HCT116 (cell line): ENCODE measurements at regions not wholly inside any gene's neighbourhood (a gene's known extent, or its start where the extent isn't known, plus 50 kb on each side); places are given as distances from the start of the nearest gene placed in this dataset.

ENCODE experiments used
- ATAC-seq: fragments of 200-7000 bp; cut with Tn5 transposase; 2 replicates; pipeline ENCODE4 v1.9.1; 2020; ENCODE audit warnings: mild to moderate bottlenecking, moderate library complexity
- BruUV-seq: library from RNA; stranded (reverse); fragments of 400-500 nt; replicated peaks from 2 replicates; lab custom pipeline; 2021; lab: Mats Ljungman, UMichigan
- CTCF ChIA-PET: fragments of 300-600 bp; sonication (Branson Sonifier 250); formaldehyde crosslinking; loops from one replicate; lab custom pipeline; 2021; ENCODE audit warnings: antibody characterized with exemption; lab: Charles Lee
- POLR2A ChIA-PET: fragments of 300-600, 350-600 bp; sonication (Branson Sonifier 250); formaldehyde crosslinking; loops from one replicate; lab custom pipeline; 2021; ENCODE audit warnings: antibody characterized with exemption; lab: Charles Lee
- RAD21 ChIA-PET, 2 experiments: fragments of 300-600 bp; sonication (Branson Sonifier 250); formaldehyde crosslinking; loops; one replicate each; lab custom pipeline; 2023; ENCODE audit warnings: low total read pairs in 2 of 2; ENCODE audit not compliant: uncharacterized antibody in 2 of 2, unreplicated experiment in 2 of 2, low non-redundant PET in 1 of 2; lab: Charles Lee
- DNase-seq: peaks from one replicate; pipeline ENCODE4 v3.0.0-alpha.2; 2010; ENCODE audit warnings: low read depth, low spot score
- H2AFZ ChIP-seq: fragments of 200-600 bp; shearing (Covaris generic), sonication (generic); 2 replicates; pipeline ENCODE4 v1.6.1; 2017; ENCODE audit warnings: low read depth, mixed run types, mixed read lengths, antibody characterized with exemption, low read length; ENCODE audit not compliant: poor library complexity, severe bottlenecking
- H3K27ac ChIP-seq: 2 replicates; pipeline ENCODE4 v1.5.1; 2012; ENCODE audit warnings: low read depth, low read length
- H3K27me3 ChIP-seq: fragments of 200-600 bp; sonication (generic); 2 replicates; pipeline ENCODE4 v1.6.1; 2016; ENCODE audit warnings: mixed run types, low read length, mixed read lengths; ENCODE audit not compliant: insufficient read depth
- H3K36me3 ChIP-seq, 2 experiments: fragments of 200-500 bp in 1 of 2; fragments of 200-600 bp in 1 of 2; sonication (Bioruptor generic) in 1 of 2; sonication (generic) in 1 of 2; 2 replicates each; pipeline versions ENCODE4 v1.5.1 to v1.6.1; 2014 to 2016; ENCODE audit warnings: low read length in 2 of 2, inconsistent platforms in 1 of 2, mixed read lengths in 1 of 2, mixed run types in 1 of 2; ENCODE audit not compliant: insufficient read depth in 2 of 2, control insufficient read depth in 1 of 2
- H3K4me1 ChIP-seq, 2 experiments: fragments of 200-600 bp in 1 of 2; sonication (generic) in 1 of 2; 2 replicates each; pipeline versions ENCODE4 v1.5.1 to v1.6.1; 2012 to 2017; ENCODE audit warnings: low read length in 2 of 2, inconsistent platforms in 1 of 2, mild to moderate bottlenecking in 1 of 2, mixed read lengths in 1 of 2, mixed run types in 1 of 2, moderate library complexity in 1 of 2; ENCODE audit not compliant: insufficient read depth in 2 of 2, control insufficient read depth in 1 of 2
- H3K4me2 ChIP-seq: fragments of 200-600 bp; sonication (generic); 2 replicates; pipeline ENCODE4 v1.6.1; 2017; ENCODE audit warnings: mixed run types, low read length, mixed read lengths
- H3K4me3 ChIP-seq, 2 experiments: fragments of 200-600 bp in 1 of 2; sonication (generic) in 1 of 2; replicated peaks in 1 of 2; 2 replicates each; pipeline ENCODE4 v1.5.1; 2011 to 2016; ENCODE audit warnings: low read length in 2 of 2, control low read depth in 1 of 2, low read depth in 1 of 2, mild to moderate bottlenecking in 1 of 2, mixed read lengths in 1 of 2, mixed run types in 1 of 2
- H3K79me2 ChIP-seq: fragments of 200-600 bp; sonication (generic); 2 replicates; pipeline ENCODE4 v1.6.1; 2017; ENCODE audit warnings: mild to moderate bottlenecking, mixed run types, low read length, moderate library complexity, mixed read lengths; ENCODE audit not compliant: insufficient read depth
- H3K9ac ChIP-seq: fragments of 200-600 bp; sonication (generic); 2 replicates; pipeline ENCODE4 v1.6.1; 2016; ENCODE audit warnings: low read length, mixed read lengths
- H3K9me2 ChIP-seq: fragments of 200-600 bp; sonication (generic), shearing (Covaris generic); 2 replicates; pipeline ENCODE4 v1.6.1; 2017; ENCODE audit warnings: mixed run types, mild to moderate bottlenecking, moderate library complexity; ENCODE audit not compliant: insufficient read depth
- H3K9me3 ChIP-seq, 2 experiments: fragments of 200-500 bp in 1 of 2; fragments of 200-600 bp in 1 of 2; sonication (Bioruptor generic) in 1 of 2; sonication (generic) in 1 of 2; 2 replicates each; pipeline ENCODE4 v1.6.1; 2014 to 2017; ENCODE audit warnings: low read length in 2 of 2, mixed read lengths in 2 of 2, inconsistent platforms in 1 of 2, low read depth in 1 of 2, mild to moderate bottlenecking in 1 of 2, mixed run types in 1 of 2, moderate library complexity in 1 of 2; ENCODE audit not compliant: control insufficient read depth in 1 of 2, insufficient read depth in 1 of 2
- H4K20me1 ChIP-seq: fragments of 200-600 bp; sonication (generic), shearing (Covaris generic); 2 replicates; pipeline ENCODE4 v1.6.1; 2017; ENCODE audit warnings: mixed run types, mild to moderate bottlenecking, moderate library complexity; ENCODE audit not compliant: insufficient read depth
- CBX3 ChIP-seq: IDR thresholded peaks from 2 replicates; pipeline ENCODE4 v1.6.1; 2012; ENCODE audit warnings: low read depth
- CEBPB ChIP-seq: IDR thresholded peaks from 2 replicates; pipeline ENCODE4 v1.6.1; 2012; ENCODE audit warnings: low read depth
- EGR1 ChIP-seq: IDR thresholded peaks from 2 replicates; pipeline ENCODE4 v1.6.1; 2012; ENCODE audit warnings: low read depth
- EZH2 ChIP-seq: fragments of 200-600 bp; sonication (generic); IDR thresholded peaks from 2 replicates; pipeline ENCODE4 v1.6.1; 2017; ENCODE audit warnings: antibody characterized with exemption, mixed run types
- EZH2phosphoT487 ChIP-seq: fragments of 200-600 bp; IDR thresholded peaks from 2 replicates; pipeline ENCODE4 v1.6.1; 2018; ENCODE audit warnings: antibody characterized with exemption, borderline replicate concordance
- FOSL1 ChIP-seq: IDR thresholded peaks from 2 replicates; pipeline ENCODE4 v1.6.1; 2012; ENCODE audit warnings: low read depth
- JUND ChIP-seq: IDR thresholded peaks from 2 replicates; pipeline ENCODE4 v1.6.1; 2012
- POLR2A ChIP-seq: IDR thresholded peaks from 2 replicates; pipeline ENCODE4 v1.7.0; 2011; ENCODE audit warnings: borderline replicate concordance; ENCODE audit not compliant: insufficient read depth, insufficient read length; ENCODE audit errors: extremely low read depth
- POLR2AphosphoS5 ChIP-seq: IDR thresholded peaks from 2 replicates; pipeline ENCODE4 v1.6.1; 2011; ENCODE audit warnings: mild to moderate bottlenecking, low read depth, low read length, moderate library complexity
- RAD21 ChIP-seq: IDR thresholded peaks from 2 replicates; pipeline ENCODE4 v1.6.1; 2012; ENCODE audit warnings: low read depth, mild to moderate bottlenecking
- SRF ChIP-seq: IDR thresholded peaks from 2 replicates; pipeline ENCODE4 v1.6.1; 2012; ENCODE audit warnings: low read depth
- TCF7L2 ChIP-seq: IDR thresholded peaks from 2 replicates; pipeline ENCODE4 v1.7.0; 2011; ENCODE audit warnings: borderline replicate concordance, inconsistent platforms; ENCODE audit not compliant: insufficient read depth, insufficient read length; ENCODE audit errors: extremely low read depth
- YY1 ChIP-seq: IDR thresholded peaks from 2 replicates; pipeline ENCODE4 v1.6.1; 2011; ENCODE audit warnings: low read length, low read depth, moderate library complexity, mild to moderate bottlenecking; ENCODE audit not compliant: insufficient replicate concordance; ENCODE audit errors: extremely low read depth
- ZFX ChIP-seq: fragments of 450-650 bp; IDR thresholded peaks from 2 replicates; pipeline ENCODE4 v1.6.1; 2017
- ZNF274 ChIP-seq: fragments of 200-500 bp; sonication (Bioruptor generic); IDR thresholded peaks from 2 replicates; pipeline ENCODE4 v1.6.1; 2014; ENCODE audit warnings: mild to moderate bottlenecking, low read depth, low read length, inconsistent platforms
- intact Hi-C: fragments of 100-400 bp; cut with micrococcal nuclease; formaldehyde crosslinking; loops from 2 replicates; pipeline ENCODE4 v1.10.0; 2022
- TF ChIP-seq, protein P1 (sequence below): IDR thresholded peaks from 2 replicates; pipeline ENCODE4 v1.6.1; 2012; ENCODE audit warnings: low read depth
- TF ChIP-seq, protein P2 (sequence below): IDR thresholded peaks from 2 replicates; pipeline ENCODE4 v1.6.1; 2011; ENCODE audit warnings: mild to moderate bottlenecking, low read length, moderate library complexity; ENCODE audit not compliant: insufficient replicate concordance; ENCODE audit errors: extremely low read depth
- TF ChIP-seq, protein P3 (sequence below), 3 experiments: fragments of 200-600 bp in 1 of 3; sonication (generic) in 1 of 3; IDR thresholded peaks in 2 of 3; conservative IDR thresholded peaks in 1 of 3; 2 replicates each; pipeline ENCODE4 v1.5.1; 2012 to 2017; ENCODE audit warnings: low read depth in 2 of 3, low read length in 2 of 3, antibody characterized with exemption in 1 of 3, borderline replicate concordance in 1 of 3, control low read depth in 1 of 3, mild to moderate bottlenecking in 1 of 3, mixed read lengths in 1 of 3, mixed run types in 1 of 3, moderate library complexity in 1 of 3; ENCODE audit not compliant: insufficient read depth in 1 of 3

- H3K27ac ChIP-seq: no peak overlapping the region
- TF ChIP-seq, protein P1, sequence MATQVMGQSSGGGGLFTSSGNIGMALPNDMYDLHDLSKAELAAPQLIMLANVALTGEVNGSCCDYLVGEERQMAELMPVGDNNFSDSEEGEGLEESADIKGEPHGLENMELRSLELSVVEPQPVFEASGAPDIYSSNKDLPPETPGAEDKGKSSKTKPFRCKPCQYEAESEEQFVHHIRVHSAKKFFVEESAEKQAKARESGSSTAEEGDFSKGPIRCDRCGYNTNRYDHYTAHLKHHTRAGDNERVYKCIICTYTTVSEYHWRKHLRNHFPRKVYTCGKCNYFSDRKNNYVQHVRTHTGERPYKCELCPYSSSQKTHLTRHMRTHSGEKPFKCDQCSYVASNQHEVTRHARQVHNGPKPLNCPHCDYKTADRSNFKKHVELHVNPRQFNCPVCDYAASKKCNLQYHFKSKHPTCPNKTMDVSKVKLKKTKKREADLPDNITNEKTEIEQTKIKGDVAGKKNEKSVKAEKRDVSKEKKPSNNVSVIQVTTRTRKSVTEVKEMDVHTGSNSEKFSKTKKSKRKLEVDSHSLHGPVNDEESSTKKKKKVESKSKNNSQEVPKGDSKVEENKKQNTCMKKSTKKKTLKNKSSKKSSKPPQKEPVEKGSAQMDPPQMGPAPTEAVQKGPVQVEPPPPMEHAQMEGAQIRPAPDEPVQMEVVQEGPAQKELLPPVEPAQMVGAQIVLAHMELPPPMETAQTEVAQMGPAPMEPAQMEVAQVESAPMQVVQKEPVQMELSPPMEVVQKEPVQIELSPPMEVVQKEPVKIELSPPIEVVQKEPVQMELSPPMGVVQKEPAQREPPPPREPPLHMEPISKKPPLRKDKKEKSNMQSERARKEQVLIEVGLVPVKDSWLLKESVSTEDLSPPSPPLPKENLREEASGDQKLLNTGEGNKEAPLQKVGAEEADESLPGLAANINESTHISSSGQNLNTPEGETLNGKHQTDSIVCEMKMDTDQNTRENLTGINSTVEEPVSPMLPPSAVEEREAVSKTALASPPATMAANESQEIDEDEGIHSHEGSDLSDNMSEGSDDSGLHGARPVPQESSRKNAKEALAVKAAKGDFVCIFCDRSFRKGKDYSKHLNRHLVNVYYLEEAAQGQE: no peak
- no peak for TF ChIP-seq JUND
- TF ChIP-seq POLR2AphosphoS5: no peak
- no peak for TF ChIP-seq TCF7L2
- TF ChIP-seq EZH2phosphoT487: no peak
- no peak for TF ChIP-seq ZFX
- TF ChIP-seq YY1: no peak
- TF ChIP-seq, protein P2, sequence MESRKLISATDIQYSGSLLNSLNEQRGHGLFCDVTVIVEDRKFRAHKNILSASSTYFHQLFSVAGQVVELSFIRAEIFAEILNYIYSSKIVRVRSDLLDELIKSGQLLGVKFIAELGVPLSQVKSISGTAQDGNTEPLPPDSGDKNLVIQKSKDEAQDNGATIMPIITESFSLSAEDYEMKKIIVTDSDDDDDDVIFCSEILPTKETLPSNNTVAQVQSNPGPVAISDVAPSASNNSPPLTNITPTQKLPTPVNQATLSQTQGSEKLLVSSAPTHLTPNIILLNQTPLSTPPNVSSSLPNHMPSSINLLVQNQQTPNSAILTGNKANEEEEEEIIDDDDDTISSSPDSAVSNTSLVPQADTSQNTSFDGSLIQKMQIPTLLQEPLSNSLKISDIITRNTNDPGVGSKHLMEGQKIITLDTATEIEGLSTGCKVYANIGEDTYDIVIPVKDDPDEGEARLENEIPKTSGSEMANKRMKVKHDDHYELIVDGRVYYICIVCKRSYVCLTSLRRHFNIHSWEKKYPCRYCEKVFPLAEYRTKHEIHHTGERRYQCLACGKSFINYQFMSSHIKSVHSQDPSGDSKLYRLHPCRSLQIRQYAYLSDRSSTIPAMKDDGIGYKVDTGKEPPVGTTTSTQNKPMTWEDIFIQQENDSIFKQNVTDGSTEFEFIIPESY: no peak
- TF ChIP-seq ZNF274: no peak
- no peak for TF ChIP-seq SRF
- no peak for TF ChIP-seq FOSL1
- no peak for TF ChIP-seq RAD21
- no peak for TF ChIP-seq CBX3
- no peak for TF ChIP-seq POLR2A
- no peak for TF ChIP-seq EZH2
- TF ChIP-seq, protein P3, sequence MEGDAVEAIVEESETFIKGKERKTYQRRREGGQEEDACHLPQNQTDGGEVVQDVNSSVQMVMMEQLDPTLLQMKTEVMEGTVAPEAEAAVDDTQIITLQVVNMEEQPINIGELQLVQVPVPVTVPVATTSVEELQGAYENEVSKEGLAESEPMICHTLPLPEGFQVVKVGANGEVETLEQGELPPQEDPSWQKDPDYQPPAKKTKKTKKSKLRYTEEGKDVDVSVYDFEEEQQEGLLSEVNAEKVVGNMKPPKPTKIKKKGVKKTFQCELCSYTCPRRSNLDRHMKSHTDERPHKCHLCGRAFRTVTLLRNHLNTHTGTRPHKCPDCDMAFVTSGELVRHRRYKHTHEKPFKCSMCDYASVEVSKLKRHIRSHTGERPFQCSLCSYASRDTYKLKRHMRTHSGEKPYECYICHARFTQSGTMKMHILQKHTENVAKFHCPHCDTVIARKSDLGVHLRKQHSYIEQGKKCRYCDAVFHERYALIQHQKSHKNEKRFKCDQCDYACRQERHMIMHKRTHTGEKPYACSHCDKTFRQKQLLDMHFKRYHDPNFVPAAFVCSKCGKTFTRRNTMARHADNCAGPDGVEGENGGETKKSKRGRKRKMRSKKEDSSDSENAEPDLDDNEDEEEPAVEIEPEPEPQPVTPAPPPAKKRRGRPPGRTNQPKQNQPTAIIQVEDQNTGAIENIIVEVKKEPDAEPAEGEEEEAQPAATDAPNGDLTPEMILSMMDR (IDR thresholded peaks at IDR 0.05 in 2 of 3, conservative IDR thresholded peaks at IDR 0.05 in 1 of 3; ENCODE audit: borderline replicate concordance in 1 of 3, insufficient read depth in 1 of 3, low read depth in 2 of 3, low read length in 2 of 3): no peak
- TF ChIP-seq CEBPB: no peak
- no peak for TF ChIP-seq EGR1
- H3K9me2 ChIP-seq: no peaks in the 10 kb centered on the region
- H3K9ac ChIP-seq: no peak overlapping the region
- ATAC-seq: no peak
- no peaks in the 10 kb centered on the region for H3K36me3 ChIP-seq
- H3K27me3 ChIP-seq: 0 out of 2 replicates have a peak, but pooled peaks cover 3% of the 10 kb centered on the region
- ChIA-PET RAD21 (no interaction called here), POLR2A (no interaction called here), CTCF (no interaction called here)
- H3K4me3 ChIP-seq: no peak overlapping the region
- no peaks in the 10 kb centered on the region for H3K9me3 ChIP-seq
- no peak overlapping the region for H3K4me2 ChIP-seq
- no peaks in the 10 kb centered on the region for H3K4me1 ChIP-seq
- intact Hi-C loops: no loop called here
- BruUV-seq: no TSS peak
- no peak for DNase-seq
- H3K79me2 ChIP-seq: no peaks in the 10 kb centered on the region
- H2AFZ ChIP-seq: no peak overlapping the region
- no peaks in the 10 kb centered on the region for H4K20me1 ChIP-seq
Measured at GRCh38 chr2:59068255-59068654, 827.1 kb upstream of the FANCL start.
